OCI-LY3 (cell line): ENCODE measurements at regions not wholly inside any gene's neighbourhood (a gene's known extent, or its start where the extent isn't known, plus 50 kb on each side); places are given as distances from the start of the nearest gene placed in this dataset.

Experiments used
- H2AFZ ChIP-seq: fragments of 200-600, 300-600 bp; shearing (Covaris generic); 2 replicates; pipeline ENCODE4 v1.6.0; 2014; ENCODE audit warnings: antibody characterized with exemption, low read depth, low read length
- H3K27ac ChIP-seq: fragments of 200-600, 300-600 bp; sonication (generic); 2 replicates; pipeline ENCODE4 v1.5.1; 2014; ENCODE audit warnings: mild to moderate bottlenecking, low read length, moderate library complexity, mixed read lengths
- H3K27me3 ChIP-seq: fragments of 200-600, 300-600 bp; sonication (generic); 2 replicates; pipeline ENCODE4 v1.6.1; 2014; ENCODE audit warnings: low read depth, low read length, mixed read lengths
- H3K36me3 ChIP-seq: fragments of 200-600, 300-600 bp; sonication (generic); replicated peaks from 2 replicates; pipeline ENCODE3; 2014; ENCODE audit warnings: low read depth, low read length, mixed read lengths
- H3K4me1 ChIP-seq: fragments of 300-600, 200-600 bp; sonication (generic); 2 replicates; pipeline ENCODE4 v1.6.1; 2014; ENCODE audit warnings: low read length, mixed read lengths
- H3K4me2 ChIP-seq: fragments of 200-600, 300-600 bp; sonication (generic); 2 replicates; pipeline ENCODE4 v1.6.1; 2014; ENCODE audit warnings: low read length, mixed read lengths
- H3K4me3 ChIP-seq: fragments of 300-600, 200-600 bp; sonication (generic); 2 replicates; pipeline ENCODE4 v1.5.1; 2014; ENCODE audit warnings: antibody characterized with exemption, mild to moderate bottlenecking, low read length, moderate library complexity
- H3K79me2 ChIP-seq: fragments of 300-600, 200-600 bp; shearing (Covaris generic); 2 replicates; pipeline ENCODE4 v1.6.1; 2014; ENCODE audit warnings: mild to moderate bottlenecking, low read length, mixed read lengths
- H3K9ac ChIP-seq: fragments of 300-600, 200-600 bp; shearing (Covaris generic); 2 replicates; pipeline ENCODE4 v1.6.0; 2014; ENCODE audit warnings: mild to moderate bottlenecking, low read length, moderate library complexity
- H3K9me3 ChIP-seq: fragments of 200-600, 300-600 bp; shearing (Covaris generic); 2 replicates; pipeline ENCODE4 v1.6.1; 2014; ENCODE audit warnings: low read length, mixed read lengths; ENCODE audit not compliant: insufficient read depth
- H4K20me1 ChIP-seq: fragments of 200-600, 300-600 bp; sonication (generic); 2 replicates; pipeline ENCODE4 v1.6.1; 2016; ENCODE audit warnings: low read length, mixed read lengths; ENCODE audit not compliant: insufficient read depth
- EZH2phosphoT487 ChIP-seq: fragments of 200-600 bp; shearing (Covaris generic); IDR thresholded peaks from 2 replicates; pipeline ENCODE4 v1.6.1; 2018; ENCODE audit warnings: antibody characterized with exemption, mixed run types, low read depth
- TF ChIP-seq, protein P1 (sequence below): fragments of 200-600, 300-600 bp; sonication (generic); IDR thresholded peaks from 2 replicates; pipeline ENCODE4 v1.5.1; 2014; ENCODE audit warnings: antibody characterized with exemption, low read length, low read depth

DNA sequence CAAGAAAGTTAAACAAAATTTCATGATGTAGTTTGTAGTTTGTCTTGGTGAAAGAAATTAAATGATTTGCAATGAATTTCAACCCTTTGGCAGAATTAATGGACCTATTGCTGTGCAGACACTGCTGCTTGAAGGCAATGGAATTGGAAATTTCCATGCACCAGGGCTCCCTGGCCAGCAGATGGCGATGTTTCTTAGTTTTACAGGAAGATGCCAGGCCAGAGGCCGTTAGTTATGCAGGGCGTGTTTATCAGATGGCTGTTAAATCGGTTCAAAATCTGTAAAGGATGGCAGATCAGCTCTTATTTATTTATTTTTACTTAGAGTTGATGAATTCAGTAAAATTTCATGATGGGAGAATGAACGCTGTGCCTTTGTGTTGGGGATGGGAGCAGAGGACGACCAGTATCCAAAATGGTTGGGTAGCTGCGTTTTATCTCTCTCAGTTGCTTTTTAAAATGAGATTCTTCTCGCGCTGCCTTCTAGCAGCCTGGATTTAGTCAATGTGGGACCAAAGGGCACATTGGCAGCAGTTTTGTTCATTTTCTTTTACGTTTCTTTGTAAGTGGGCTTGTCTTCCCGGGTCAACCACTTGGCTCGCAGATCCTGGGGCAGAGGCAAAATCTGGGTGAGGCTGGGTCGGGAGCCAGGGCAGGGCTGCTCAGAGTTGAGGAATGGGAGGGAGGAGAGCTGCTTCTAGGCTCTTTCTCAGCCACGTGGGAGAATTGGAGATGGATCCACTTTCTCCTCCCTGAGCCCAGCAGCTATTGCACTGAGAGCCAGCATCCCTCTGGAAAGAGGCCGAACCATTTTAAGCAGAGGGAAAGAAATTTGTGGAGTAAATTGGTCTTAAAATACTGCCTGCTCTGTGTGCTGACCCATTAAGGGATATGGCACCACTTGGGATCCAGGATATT is 344.0 kb downstream of the PIK3C3 start:
- peak overlapping the region; percentile 80 for H2AFZ ChIP-seq
- peak overlapping the region; percentile 57 for H3K4me2 ChIP-seq
- H3K27ac ChIP-seq: no peak overlapping the region

GRCh38 chr18:42305869-42306593 is 351.0 kb downstream of the PIK3C3 start:
- no peak for TF ChIP-seq EZH2phosphoT487
- TF ChIP-seq, protein P1, sequence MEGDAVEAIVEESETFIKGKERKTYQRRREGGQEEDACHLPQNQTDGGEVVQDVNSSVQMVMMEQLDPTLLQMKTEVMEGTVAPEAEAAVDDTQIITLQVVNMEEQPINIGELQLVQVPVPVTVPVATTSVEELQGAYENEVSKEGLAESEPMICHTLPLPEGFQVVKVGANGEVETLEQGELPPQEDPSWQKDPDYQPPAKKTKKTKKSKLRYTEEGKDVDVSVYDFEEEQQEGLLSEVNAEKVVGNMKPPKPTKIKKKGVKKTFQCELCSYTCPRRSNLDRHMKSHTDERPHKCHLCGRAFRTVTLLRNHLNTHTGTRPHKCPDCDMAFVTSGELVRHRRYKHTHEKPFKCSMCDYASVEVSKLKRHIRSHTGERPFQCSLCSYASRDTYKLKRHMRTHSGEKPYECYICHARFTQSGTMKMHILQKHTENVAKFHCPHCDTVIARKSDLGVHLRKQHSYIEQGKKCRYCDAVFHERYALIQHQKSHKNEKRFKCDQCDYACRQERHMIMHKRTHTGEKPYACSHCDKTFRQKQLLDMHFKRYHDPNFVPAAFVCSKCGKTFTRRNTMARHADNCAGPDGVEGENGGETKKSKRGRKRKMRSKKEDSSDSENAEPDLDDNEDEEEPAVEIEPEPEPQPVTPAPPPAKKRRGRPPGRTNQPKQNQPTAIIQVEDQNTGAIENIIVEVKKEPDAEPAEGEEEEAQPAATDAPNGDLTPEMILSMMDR: no peak
- Histone ChIP-seq H3K27me3 (no peaks in the 10 kb centered on the region), H2AFZ (no peak overlapping the region), H4K20me1 (no peaks in the 10 kb centered on the region), H3K4me2 (no peak overlapping the region), H3K27ac (no peak overlapping the region), H3K36me3 (no peaks in the 10 kb centered on the region), H3K9ac (no peak overlapping the region), H3K9me3 (no peaks in the 10 kb centered on the region), H3K79me2 (no peaks in the 10 kb centered on the region), H3K4me3 (no peak overlapping the region), H3K4me1 (no peaks in the 10 kb centered on the region)

More for the DNA sequence above, 344.0 kb downstream of the PIK3C3 start:
- H3K4me1 ChIP-seq: peaks cover 25% of the 10 kb centered on the region
- H3K79me2 ChIP-seq: no peaks in the 10 kb centered on the region
- no peaks in the 10 kb centered on the region for H3K36me3 ChIP-seq
- peak overlapping the region; percentile 45 for H3K4me3 ChIP-seq
- TF ChIP-seq, protein P1: peak; percentile 100
- TF ChIP-seq EZH2phosphoT487: no peak
- no peaks in the 10 kb centered on the region for H3K9me3 ChIP-seq
- 0 out of 2 replicates have a peak overlapping the region, but pooled peaks have one; percentile 5 for H3K9ac ChIP-seq
- H4K20me1 ChIP-seq: no peaks in the 10 kb centered on the region
- peaks cover 5% of the 10 kb centered on the region; the same call in 1 of the 2 replicates for H3K27me3 ChIP-seq

- Histone ChIP-seq H3K27ac (no peak overlapping the region), H3K79me2 (no peaks in the 10 kb centered on the region), H3K4me3 (no peak overlapping the region), H3K4me2 (no peak overlapping the region), H3K4me1 (no peaks in the 10 kb centered on the region), H3K9ac (no peak overlapping the region), H2AFZ (no peak overlapping the region), H3K36me3 (no peaks in the 10 kb centered on the region), H3K9me3 (no peaks in the 10 kb centered on the region), H4K20me1 (no peaks in the 10 kb centered on the region), H3K27me3 (no peaks in the 10 kb centered on the region)
- TF ChIP-seq, protein P1: no peak
- TF ChIP-seq EZH2phosphoT487: no peak
Measured at GRCh38 chr18:42306594-42306980, 351.6 kb downstream of the PIK3C3 start.

DNA sequence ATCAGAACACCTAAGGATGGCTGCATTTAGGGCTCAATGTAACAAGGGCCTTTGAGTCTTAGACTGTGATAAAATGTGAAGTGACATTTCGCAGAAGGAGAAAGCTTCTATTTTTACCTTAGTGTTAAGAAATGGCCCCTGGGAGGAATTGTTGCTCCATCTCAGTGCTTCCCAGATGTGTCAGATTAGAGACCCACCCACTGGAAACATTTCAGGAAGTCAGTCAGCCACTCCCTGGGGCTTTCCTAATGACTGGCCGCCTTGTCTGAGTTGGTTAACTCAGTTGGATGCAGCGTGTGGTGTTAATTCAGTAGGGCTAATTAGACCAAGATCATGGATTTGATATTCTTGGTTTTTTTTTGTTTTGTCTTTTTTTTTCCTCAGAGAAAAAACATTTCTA is 355.9 kb downstream of the PIK3C3 start:
- Histone ChIP-seq H3K36me3 (no peaks in the 10 kb centered on the region), H3K9me3 (no peaks in the 10 kb centered on the region), H3K27ac (no peak overlapping the region), H3K79me2 (no peaks in the 10 kb centered on the region), H3K27me3 (no peaks in the 10 kb centered on the region), H2AFZ (no peak overlapping the region), H4K20me1 (no peaks in the 10 kb centered on the region), H3K4me2 (no peak overlapping the region), H3K4me3 (no peak overlapping the region), H3K9ac (no peak overlapping the region), H3K4me1 (no peaks in the 10 kb centered on the region)
- TF ChIP-seq, protein P1: no peak
- TF ChIP-seq EZH2phosphoT487: no peak
